ENCODE measurements at regions not wholly inside any gene's neighbourhood (a gene's known extent, or its start where the extent isn't known, plus 50 kb on each side); places are given as distances from the start of the nearest gene placed in this dataset.

GRCh38 chrX:39481621-39482020 lies 616.1 kb downstream of the BCOR start:
- Histone ChIP-seq H3K27ac (no peak overlapping the region), H3K9me3 (no peaks in the 10 kb centered on the region), H3K4me3 (no peak overlapping the region), H3K36me3 (no peaks in the 10 kb centered on the region), H3K4me1 (peaks cover 0 to 18% (median 0%) of the 10 kb centered on the region in 4 donors), H3K27me3 (no peaks in the 10 kb centered on the region)
- WGBS, 2 donors, result 72 to 91% methylated on average over 4 of the region's 4 CpGs
- TF ChIP-seq POLR2A (IDR thresholded peaks at IDR 0.05) (no peak), EP300 (IDR thresholded peaks at IDR 0.05) (no peak), CTCF (IDR thresholded peaks at IDR 0.05) (no peak)
- DNase-seq (ENCODE audit: low spot score in 2 of 2), result no peak

GRCh38 chrX:39484159-39485068 lies 613.3 kb downstream of the BCOR start:
- Histone ChIP-seq H3K27me3 (no peaks in the 10 kb centered on the region), H3K4me1 (peaks cover 0 to 12% (median 0%) of the 10 kb centered on the region in 4 donors), H3K9me3 (no peaks in the 10 kb centered on the region), H3K27ac (no peak overlapping the region), H3K36me3 (no peaks in the 10 kb centered on the region), H3K4me3 (no peak overlapping the region)
- DNase-seq (ENCODE audit: low spot score in 2 of 2), result no peak
- 60 to 66% methylated on average over 10 to 12 of the region's 12 CpGs for WGBS, 2 donors
- TF ChIP-seq CTCF (IDR thresholded peaks at IDR 0.05), result no peak

- TF ChIP-seq EP300 (IDR thresholded peaks at IDR 0.05), result no peak
- no peak for TF ChIP-seq POLR2A (IDR thresholded peaks at IDR 0.05)
- TF ChIP-seq CTCF (IDR thresholded peaks at IDR 0.05), result no peak
- Histone ChIP-seq H3K4me1 (peaks cover 0 to 17% (median 0%) of the 10 kb centered on the region in 4 donors), H3K27ac (no peak overlapping the region), H3K27me3 (no peaks in the 10 kb centered on the region), H3K9me3 (no peaks in the 10 kb centered on the region), H3K36me3 (no peaks in the 10 kb centered on the region), H3K4me3 (no peak overlapping the region)
- WGBS, 2 donors, result 37 to 57% methylated on average over 8 of the region's 8 CpGs
- no peak for DNase-seq (ENCODE audit: low spot score in 2 of 2)
Measured at GRCh38 chrX:39487166-39487968, 610.4 kb downstream of the BCOR start.

- Histone ChIP-seq H3K27ac (no peak overlapping the region), H3K9me3 (no peaks in the 10 kb centered on the region), H3K4me1 (peaks cover 0 to 17% (median 0%) of the 10 kb centered on the region in 4 donors), H3K27me3 (no peaks in the 10 kb centered on the region), H3K36me3 (no peaks in the 10 kb centered on the region), H3K4me3 (no peak overlapping the region)
- no peak for TF ChIP-seq EP300 (IDR thresholded peaks at IDR 0.05)
- no peak for TF ChIP-seq POLR2A (IDR thresholded peaks at IDR 0.05)
- TF ChIP-seq CTCF (IDR thresholded peaks at IDR 0.05), result no peak
- WGBS, 2 donors, result 52 to 76% methylated on average over 4 of the region's 4 CpGs
- no peak for DNase-seq (ENCODE audit: low spot score in 2 of 2)
Measured at GRCh38 chrX:39487969-39488330, 609.8 kb downstream of the BCOR start.
